Left kidney (tissue), 1 donor: ENCODE measurements at regions not wholly inside any gene's neighbourhood (a gene's known extent, or its start where the extent isn't known, plus 50 kb on each side); places are given as distances from the start of the nearest gene placed in this dataset.

Experiments used
- DNase-seq: peaks from one replicate; pipeline ENCODE4 v3.0.0-alpha.2; 2013

GRCh38 chr11:116148056-116148455 lies 624.7 kb downstream of the BUD13 start:
- peak; percentile 22 for DNase-seq

DNA sequence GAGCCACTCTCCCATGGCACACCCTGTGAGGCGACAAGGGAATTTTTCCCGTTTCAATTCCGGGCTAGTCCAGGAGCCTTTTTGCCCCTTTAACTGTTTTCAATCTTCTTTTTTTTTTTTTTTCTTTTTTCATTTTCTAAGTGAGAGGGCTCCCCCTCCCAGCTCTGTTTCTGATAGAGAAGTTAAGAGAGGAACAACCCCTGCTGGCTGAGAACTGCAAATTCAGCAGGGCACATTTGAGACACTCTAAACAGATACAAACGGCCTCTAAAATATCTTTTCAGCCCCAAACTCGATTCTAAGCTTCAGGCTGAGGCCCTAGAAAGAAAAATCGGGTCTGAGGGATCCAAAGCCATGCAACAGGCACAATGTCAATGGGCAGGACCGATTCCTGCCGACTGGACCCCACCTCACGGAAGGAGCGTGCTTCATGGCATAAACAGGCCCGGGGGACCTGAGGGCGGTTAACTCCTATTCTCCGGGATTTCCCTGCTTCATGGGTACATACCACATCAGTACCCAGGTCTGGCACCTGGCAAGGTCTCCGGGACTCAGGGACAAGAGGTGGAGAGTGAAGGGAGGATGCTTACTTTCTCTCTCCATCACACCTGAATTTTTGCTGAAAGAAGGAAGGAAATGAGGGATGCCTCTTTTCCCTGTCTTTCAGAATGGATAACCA lies 627.5 kb downstream of the BUD13 start:
- DNase-seq = no peak

DNA sequence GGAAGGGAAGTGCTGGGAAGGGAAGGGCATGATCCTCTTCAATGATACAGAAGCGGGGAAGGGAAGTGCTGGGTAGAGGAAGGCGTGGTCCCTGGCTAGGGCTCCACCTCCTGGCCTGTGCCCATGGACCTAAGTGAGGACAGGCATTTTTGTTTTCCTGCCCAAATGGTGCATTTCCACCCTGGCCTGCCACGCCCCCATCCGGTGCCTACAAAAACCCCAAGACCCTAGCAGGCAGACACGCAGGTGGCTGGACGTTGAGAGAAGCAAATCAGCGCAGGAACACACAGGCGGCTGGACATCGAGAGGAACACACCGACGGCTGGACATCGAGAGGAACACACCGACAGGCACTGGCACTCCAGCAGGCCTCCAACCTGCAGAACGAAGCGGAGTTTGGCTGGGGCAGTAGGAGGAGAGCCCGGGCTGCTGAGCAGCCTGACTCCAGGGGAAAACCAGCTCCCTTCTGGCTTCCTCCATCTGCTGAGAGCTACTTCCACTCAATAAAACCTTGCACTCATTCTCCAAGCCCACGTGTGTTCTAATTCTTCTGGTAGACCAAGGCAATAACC lies 628.3 kb downstream of the BUD13 start:
- DNase-seq = no peak

GRCh38 chr11:116138280-116138679 lies 634.1 kb upstream of the CADM1 start:
- DNase-seq = no peak

DNA sequence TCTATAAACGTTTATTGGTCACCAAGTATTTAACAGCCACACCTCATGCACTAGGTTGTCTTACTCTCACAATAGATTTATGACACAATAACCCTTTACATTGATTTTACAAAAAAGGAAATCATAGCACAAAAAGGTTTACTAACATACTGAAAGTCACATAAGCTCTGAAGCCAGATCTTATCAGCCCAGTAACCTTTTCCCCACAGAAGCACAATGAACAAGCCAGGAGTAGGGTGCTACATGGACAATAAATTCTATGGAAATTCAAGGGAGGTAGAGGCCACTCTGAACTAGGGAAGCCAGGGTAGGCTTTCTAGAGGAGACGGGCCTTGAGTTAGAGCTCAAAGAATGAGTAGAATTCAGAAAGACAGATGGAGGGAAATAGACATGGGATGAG lies 633.5 kb upstream of the CADM1 start:
- no peak for DNase-seq

- DNase-seq = no peak
These were observed 632.9 kb upstream of the CADM1 start for GRCh38 chr11:116136987-116137674.

- no peak for DNase-seq
These were observed 631.7 kb upstream of the CADM1 start for GRCh38 chr11:116135891-116136290.

- DNase-seq = no peak
These were observed 630.2 kb upstream of the CADM1 start for GRCh38 chr11:116134450-116134849.

GRCh38 chr11:116132273-116132978 lies 628.2 kb upstream of the CADM1 start:
- no peak for DNase-seq

DNA sequence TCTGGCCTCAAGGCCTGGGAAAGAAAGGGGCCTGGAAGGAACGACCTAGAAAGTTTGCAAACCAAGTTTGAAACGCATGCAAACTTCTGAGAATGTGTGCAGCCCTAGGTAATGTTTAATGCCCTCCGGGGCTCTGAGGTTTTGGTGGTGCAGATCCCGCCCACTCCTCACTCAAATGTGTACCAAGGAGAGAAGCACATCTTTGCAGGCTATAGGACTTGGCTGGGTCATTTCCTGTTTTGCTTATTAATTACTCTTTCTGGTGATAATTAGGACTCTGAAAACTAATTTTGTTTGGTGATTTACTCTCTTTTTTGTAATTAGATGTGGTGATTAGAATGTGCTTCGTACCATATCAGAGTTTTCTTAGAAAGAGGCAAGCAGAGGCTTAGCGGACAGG lies 625.9 kb upstream of the CADM1 start:
- no peak for DNase-seq

DNA sequence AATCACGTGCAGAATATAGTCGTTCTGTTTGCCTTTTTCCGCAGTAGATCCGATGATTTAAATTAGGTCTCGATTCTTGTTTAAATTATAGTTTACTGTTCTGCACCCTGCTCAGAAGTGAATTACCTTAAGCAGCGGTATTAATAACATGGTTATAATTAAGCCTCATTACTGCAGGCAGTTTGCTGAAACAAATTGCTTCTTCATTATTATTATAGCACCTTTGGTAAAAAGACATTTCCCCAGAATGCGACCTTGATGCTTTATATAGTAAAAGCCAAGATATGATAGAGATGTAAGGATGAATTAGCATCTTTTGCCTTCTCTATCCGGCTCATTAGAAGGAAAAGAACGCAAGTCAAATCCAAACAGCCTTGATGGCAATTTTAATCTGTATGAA lies 625.2 kb upstream of the CADM1 start:
- no peak for DNase-seq

GRCh38 chr11:116126562-116126961 lies 622.3 kb upstream of the CADM1 start:
- DNase-seq = no peak

DNA sequence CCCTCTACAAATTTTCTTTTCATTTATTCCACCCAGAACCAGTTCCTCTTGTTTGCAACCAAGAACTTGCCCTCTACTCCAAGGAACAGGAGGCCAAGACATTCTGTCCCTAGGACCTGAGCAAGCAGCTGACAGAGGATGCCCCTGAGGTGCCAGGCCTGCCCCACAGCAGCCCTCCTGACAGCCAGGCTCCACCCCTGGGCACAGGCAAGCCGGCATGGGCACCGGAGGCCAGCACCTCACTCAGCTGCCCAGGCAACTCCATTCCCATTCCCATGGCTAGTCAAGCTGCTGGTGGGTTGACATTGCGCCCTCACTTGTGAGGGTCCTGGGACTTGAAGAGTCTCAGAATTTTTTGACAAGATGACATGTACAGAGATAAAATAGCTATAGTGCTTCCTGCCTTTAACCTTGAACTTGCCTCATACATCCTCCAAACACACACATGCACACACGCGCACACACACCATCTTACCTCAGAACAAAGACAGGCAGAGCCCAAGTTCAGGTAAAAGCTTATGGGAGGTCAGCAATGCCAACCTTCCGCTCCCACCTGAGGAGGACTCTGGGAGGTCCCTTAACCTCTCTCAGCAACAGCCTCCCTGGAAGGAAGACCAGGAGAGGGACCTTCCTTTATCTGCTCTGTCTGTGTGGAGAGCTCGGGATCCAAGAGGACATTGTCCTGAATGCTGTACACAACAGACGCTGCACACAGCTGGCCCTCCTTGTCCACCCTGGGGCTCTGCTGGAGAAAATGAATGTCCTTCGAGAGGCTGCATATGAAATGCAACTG lies 620.9 kb upstream of the CADM1 start:
- no peak for DNase-seq

- DNase-seq = no peak
These were observed 619.5 kb upstream of the CADM1 start for GRCh38 chr11:116123739-116124138.

DNA sequence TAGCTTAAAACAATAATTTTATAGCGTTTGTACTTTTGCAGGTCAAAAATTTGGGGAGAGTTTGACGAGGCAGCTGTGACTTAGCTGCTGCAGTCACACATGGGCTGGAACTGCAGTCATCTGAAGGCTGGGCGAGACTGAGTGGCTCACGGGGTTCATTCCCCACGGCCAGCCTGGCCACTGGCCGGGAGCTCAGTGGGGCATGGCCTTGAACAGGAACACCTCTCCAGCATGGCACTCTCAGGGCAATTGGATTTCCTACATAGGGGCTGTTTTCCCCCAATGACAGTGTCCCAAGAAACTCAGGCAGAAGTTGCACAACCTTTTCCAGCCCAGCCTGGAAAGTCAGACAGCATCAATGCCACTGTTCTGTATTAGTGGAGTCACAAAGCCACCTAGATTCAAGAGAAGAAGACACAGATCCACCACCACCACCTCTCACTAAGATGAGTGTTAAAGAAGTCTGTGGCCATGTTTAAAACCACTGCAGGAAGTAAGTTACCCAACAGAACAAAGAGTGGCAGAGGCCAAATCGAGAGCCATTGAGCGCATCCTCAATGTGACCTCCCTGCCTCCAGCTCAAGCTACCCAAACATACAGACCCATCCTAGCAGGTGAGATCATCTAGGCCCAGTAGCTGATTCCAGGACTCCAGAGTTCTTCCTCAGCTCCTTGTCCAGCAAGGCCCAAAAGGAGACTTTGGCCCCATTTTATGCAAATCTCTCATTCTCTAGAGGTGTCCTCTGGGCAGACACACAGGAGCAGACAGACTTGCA lies 618.7 kb upstream of the CADM1 start:
- no peak for DNase-seq

- DNase-seq = no peak
These were observed 614.9 kb upstream of the CADM1 start for GRCh38 chr11:116119158-116119557.

DNA sequence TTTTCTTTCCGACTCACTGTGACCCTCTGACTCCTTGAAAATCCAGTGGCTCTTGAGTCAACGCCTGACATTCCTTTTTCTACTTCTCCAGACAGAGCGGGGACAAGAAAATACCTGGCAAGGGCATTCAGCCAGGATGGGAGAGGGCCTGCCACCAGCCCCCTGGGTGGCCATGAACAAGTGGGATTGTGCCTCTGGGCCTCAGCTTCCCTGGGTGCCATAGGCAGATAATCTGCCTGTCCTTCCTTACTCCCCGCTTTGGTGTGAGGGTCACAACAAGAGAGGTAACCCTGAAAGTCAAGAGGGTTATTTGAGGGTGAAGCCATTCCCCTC lies 613.9 kb upstream of the CADM1 start:
- no peak for DNase-seq

- DNase-seq = no peak
These were observed 613.3 kb upstream of the CADM1 start for GRCh38 chr11:116117331-116118137.

GRCh38 chr11:116115801-116116200 lies 611.6 kb upstream of the CADM1 start:
- DNase-seq = no peak

- DNase-seq = no peak
These were observed 610.0 kb upstream of the CADM1 start for GRCh38 chr11:116114198-116114651.
